Suprapubic skin (tissue), 4 donors: ENCODE measurements at regions not wholly inside any gene's neighbourhood (a gene's known extent, or its start where the extent isn't known, plus 50 kb on each side); places are given as distances from the start of the nearest gene placed in this dataset.

Source experiments
- CTCF ChIP-seq, 2 donors: fragments of 200-600 bp in 1 of 2; fragments of 450-650 bp in 1 of 2; sonication (generic) in 1 of 2; IDR thresholded peaks; one replicate each; pipeline ENCODE4 v1.5.1; 2016 to 2019; ENCODE audit warnings: antibody characterized with exemption in 2 of 2, mild to moderate bottlenecking in 1 of 2, moderate library complexity in 1 of 2
- EP300 ChIP-seq: sonication (generic); formaldehyde crosslinking; IDR thresholded peaks from one replicate; pipeline ENCODE4 v1.6.1; 2017; ENCODE audit warnings: antibody characterized with exemption
- POLR2AphosphoS5 ChIP-seq, 3 donors: sonication (generic); formaldehyde crosslinking; IDR thresholded peaks; one replicate each; pipeline ENCODE4 v1.6.1; 2017; ENCODE audit warnings: antibody characterized with exemption in 3 of 3

- no peak for TF ChIP-seq CTCF (IDR thresholded peaks at IDR 0.05)
- no peak for TF ChIP-seq POLR2AphosphoS5 (IDR thresholded peaks at IDR 0.05)
- no peak for TF ChIP-seq EP300
These were observed 593.1 kb downstream of the NUF2 start for GRCh38 chr1:163914785-163915413.
